ENCODE measurements at regions not wholly inside any gene's neighbourhood (a gene's known extent, or its start where the extent isn't known, plus 50 kb on each side); places are given as distances from the start of the nearest gene placed in this dataset.
"Not testable (repeated sequence)": the region's sequence is repeated elsewhere in the genome, so short reads cannot be mapped to it uniquely, and the experiment has no call there.

DNA sequence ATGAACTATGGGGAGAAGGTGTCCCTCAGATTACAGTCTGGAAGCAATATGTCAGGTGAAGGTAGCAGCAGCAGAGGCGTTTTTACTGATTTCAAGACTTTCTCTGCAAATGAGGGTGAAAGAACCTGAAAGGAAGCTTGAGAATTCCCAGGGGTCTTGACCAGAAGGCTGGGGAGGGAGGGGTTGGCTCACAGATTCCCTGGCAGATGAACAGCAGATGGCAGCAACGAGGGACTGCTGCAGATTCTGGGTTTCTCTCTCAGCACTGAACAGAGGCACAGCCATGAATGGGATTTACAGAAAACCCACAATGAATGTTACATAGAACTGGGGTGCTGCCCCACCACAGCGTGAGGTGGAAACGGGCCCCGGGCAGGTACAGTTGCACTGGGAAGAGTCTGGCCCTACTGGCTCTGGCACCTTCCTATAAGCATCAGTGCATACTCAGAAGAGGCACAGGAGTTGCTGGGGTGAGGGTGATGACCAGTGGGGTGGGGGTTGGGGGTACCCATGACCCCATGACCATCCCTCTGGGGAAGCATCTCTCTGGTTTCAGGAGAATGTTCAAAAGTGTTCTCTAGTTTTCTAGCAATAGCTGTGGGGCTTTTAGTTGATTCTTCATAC, 317.8 kb downstream of the SH2D4B start:
- DNase-seq (ENCODE audit: low spot score), result peak; percentile 61

DNA sequence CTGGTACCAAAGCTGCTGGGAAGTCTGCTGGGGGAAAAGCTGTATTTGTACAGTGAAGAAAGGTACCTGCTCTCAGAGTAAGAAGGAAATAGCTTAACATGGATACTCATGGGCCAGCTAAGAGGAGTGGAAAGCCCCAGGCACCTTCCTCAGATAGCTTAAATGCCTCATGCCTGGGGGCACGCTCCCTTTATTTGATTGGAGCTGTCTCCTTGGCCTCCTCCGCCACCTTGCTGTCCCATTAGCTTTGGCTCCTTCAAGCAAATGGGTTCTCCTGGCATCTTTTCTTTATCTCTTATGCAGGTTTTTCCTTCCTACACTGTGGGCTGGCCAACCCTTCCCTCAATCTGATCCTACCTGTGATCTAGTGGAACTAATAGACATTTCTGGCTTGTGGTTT, 318.5 kb downstream of the SH2D4B start:
- no peak for DNase-seq (ENCODE audit: low spot score)
- TF ChIP-seq, protein P1, sequence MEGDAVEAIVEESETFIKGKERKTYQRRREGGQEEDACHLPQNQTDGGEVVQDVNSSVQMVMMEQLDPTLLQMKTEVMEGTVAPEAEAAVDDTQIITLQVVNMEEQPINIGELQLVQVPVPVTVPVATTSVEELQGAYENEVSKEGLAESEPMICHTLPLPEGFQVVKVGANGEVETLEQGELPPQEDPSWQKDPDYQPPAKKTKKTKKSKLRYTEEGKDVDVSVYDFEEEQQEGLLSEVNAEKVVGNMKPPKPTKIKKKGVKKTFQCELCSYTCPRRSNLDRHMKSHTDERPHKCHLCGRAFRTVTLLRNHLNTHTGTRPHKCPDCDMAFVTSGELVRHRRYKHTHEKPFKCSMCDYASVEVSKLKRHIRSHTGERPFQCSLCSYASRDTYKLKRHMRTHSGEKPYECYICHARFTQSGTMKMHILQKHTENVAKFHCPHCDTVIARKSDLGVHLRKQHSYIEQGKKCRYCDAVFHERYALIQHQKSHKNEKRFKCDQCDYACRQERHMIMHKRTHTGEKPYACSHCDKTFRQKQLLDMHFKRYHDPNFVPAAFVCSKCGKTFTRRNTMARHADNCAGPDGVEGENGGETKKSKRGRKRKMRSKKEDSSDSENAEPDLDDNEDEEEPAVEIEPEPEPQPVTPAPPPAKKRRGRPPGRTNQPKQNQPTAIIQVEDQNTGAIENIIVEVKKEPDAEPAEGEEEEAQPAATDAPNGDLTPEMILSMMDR (IDR thresholded peaks at IDR 0.05; ENCODE audit: extremely low read depth, missing control alignments), result no peak

More for the DNA sequence above, 317.8 kb downstream of the SH2D4B start:
- TF ChIP-seq, protein P1 (IDR thresholded peaks at IDR 0.05; ENCODE audit: extremely low read depth, missing control alignments), result peak; percentile 47

DNA sequence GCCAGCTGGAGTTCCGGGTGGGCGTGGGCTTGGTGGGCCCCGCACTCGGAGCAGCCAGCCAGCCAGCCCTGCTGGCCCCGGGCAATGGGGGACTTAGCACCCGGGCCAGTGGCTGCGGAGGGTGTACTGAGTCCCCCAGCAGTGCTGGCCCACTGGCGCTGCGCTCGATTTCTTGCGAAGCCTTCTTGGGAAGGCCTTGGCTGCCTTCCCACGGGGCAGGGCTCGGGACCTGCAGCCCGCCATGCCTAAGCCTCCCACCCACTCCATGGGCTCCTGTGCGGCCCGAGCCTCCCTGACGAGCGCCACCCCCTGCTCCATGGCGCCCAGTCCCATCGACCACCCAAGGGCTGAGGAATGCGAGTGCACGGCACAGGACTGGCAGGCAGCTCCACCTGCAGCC, 321.6 kb downstream of the SH2D4B start:
- not testable (repeated sequence) for DNase-seq (ENCODE audit: low spot score)

DNA sequence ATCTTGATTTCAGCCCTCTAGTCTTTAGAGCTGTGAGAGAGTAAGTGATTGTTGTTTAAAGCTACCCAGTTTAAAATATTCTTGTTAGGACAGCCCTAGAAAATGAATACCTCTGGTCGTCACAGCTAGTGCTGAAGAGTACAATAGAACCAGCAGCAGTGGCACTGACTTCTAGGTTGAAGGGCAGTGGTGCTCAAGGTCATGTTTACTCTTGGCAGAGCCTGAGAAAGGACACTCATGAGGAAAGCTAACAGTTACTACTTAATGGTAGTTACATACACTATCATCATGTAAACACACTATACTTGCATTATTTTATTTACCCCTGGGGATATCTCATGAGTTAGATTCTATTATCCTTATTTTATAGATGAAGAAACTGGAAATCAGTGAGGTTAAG, 323.0 kb downstream of the SH2D4B start:
- no peak for DNase-seq (ENCODE audit: low spot score)
- TF ChIP-seq, protein P1 (IDR thresholded peaks at IDR 0.05; ENCODE audit: extremely low read depth, missing control alignments), result no peak

DNA sequence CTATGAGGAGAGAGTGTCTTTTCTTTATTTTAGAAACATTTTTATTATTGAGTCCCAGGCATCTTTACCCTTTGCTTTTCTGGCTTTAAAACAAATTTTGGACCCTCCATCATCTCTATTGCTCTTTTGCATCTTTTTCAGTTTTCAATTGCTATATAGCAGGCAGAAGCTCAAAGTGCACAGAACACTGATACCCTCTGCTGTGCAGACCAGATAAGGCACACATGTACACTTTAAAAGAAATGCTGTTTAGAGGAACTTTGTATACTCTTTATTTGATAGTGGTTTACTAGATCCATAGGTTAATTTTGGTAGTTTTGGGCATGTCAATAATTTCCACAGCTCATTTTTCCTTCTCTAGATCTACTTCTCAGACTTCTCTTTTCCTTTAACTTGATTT, 324.2 kb downstream of the SH2D4B start:
- TF ChIP-seq, protein P1 (IDR thresholded peaks at IDR 0.05; ENCODE audit: extremely low read depth, missing control alignments), result no peak
- DNase-seq (ENCODE audit: low spot score), result no peak

DNA sequence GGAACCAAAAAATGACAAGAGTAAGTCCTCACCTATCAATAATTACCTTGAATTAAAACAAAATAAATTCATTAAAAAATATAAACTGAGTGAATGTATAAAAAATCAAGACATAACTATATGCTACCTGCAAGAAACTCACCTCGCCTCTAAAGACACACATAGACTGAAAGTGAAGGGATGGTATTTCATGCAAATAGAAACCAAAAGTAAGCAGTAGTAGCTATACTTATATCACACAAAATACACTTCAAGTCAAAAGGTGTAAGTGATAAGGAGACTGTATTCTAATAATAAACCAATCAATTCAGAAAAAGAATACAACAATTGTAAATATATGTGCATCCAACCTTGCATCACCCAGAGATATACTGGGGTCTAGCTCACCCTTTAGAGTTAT, 332.6 kb downstream of the SH2D4B start:
- TF ChIP-seq, protein P1 (IDR thresholded peaks at IDR 0.05; ENCODE audit: extremely low read depth, missing control alignments), result no peak
- no peak for DNase-seq (ENCODE audit: low spot score)

DNA sequence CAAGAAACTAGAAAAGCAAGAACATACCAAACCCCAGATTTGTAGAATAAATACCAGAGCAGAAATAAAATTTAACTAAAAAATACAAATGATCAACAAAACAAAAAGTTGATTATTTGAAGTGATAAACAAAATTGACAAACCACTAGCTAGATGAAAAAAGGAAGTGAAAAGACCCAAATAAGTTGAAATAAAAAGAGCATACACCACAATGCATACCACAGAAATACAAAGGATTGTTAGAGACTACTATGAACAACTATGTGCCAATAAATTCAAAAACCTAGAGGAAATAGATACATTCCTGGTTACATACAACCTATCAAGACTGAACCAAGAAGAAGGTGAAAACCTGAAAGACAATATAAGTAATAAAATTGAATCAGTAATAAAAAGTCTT, 333.4 kb downstream of the SH2D4B start:
- no peak for DNase-seq (ENCODE audit: low spot score)
- TF ChIP-seq, protein P1 (IDR thresholded peaks at IDR 0.05; ENCODE audit: extremely low read depth, missing control alignments), result no peak

DNA sequence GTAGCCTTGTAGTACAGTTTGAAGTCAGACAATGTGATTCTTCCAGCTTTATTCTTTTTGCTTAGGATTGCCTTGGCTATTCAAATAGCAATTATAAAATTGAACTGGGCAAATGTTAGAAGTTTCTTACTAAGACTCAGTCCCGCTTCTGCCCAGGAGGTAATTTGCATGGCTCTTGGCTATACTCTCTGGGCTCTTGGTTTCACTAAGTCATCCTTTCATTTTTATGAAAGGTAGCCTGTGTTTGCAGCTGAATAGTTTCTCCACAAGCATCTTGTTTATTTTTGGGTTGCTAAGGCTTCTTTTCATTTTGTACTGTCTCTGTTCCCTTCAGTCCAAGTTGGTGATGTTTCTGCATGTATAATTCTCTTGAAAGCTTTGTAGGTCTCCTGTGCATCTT, 340.6 kb downstream of the SH2D4B start:
- TF ChIP-seq, protein P1 (IDR thresholded peaks at IDR 0.05; ENCODE audit: extremely low read depth, missing control alignments), result no peak
- no peak for DNase-seq (ENCODE audit: low spot score)

Data from GM20000 (cell line).